ENCODE measurements at regions not wholly inside any gene's neighbourhood (a gene's known extent, or its start where the extent isn't known, plus 50 kb on each side); places are given as distances from the start of the nearest gene placed in this dataset.

DNA sequence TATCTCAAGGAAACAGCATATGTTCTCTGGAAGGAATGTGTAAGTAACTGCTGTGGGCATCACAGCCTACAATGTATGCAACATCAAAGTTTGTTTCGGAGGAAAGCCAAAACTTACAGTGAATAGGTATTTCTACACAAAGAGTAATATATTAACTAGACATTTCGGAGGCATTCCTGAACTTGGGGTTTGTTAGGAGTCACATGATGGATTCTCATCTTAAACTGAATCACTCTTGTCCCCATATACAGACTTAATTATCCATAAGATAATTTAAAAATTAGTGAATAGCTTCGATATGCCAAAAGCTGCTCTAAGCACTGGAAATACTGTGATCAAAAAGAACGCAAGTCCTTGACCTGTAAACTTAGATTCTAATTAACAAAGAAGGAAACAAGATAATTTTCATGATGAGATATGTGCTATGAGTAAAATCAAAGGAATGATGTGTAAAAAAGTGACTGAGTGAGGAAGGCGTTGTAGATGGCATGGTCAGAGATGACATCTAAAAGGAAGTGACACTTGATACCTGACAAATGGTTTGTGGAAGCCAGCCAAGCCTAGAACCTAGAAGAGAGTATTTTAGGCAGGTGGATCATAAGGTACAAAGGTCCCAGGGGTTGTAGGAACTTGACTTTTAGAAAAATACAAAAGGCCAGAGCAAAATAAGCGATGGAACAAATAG is 273.1 kb downstream of the MRPL39 start:
- no peak for TF ChIP-seq CTCF (IDR thresholded peaks at IDR 0.05; ENCODE audit: borderline replicate concordance)
- Histone ChIP-seq H3K27ac (replicated peaks) (no peak overlapping the region), H3K27me3 (ENCODE audit: low read depth) (no peaks in the 10 kb centered on the region), H3K36me3 (no peaks in the 10 kb centered on the region), H3K4me3 (no peak overlapping the region), H3K9me3 (replicated peaks) (no peaks in the 10 kb centered on the region), H3K4me1 (no peaks in the 10 kb centered on the region)
- no peak for DNase-seq
- intact Hi-C loops (cut with micrococcal nuclease) = no loop called here

DNA sequence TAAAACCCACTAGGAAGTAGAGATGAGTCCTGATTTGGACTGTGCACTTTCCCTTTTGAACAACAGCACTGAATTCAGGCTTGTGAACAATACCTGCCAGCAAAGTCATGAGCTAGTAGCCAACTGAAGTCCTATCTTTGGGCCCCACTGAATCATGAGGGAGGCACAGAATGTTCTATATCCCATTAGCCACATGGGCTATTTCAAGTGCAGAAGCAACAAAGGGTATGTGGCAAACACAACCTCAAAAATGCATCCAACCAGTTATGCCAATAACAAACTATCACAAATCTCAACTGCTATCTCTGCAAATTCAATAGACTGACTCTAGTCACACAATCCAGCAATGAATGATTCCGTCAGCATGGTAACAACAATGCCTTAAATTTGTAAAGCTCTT is 276.0 kb downstream of the MRPL39 start:
- H3K36me3 ChIP-seq = no peaks in the 10 kb centered on the region
- no peak overlapping the region for H3K4me3 ChIP-seq
- no peak overlapping the region for H3K27ac ChIP-seq (replicated peaks)
- H3K27me3 ChIP-seq (ENCODE audit: low read depth) = no peaks in the 10 kb centered on the region
- TF ChIP-seq CTCF (IDR thresholded peaks at IDR 0.05; ENCODE audit: borderline replicate concordance) = no peak
- DNase-seq = no peak
- no peaks in the 10 kb centered on the region for H3K9me3 ChIP-seq (replicated peaks)
- intact Hi-C loops (cut with micrococcal nuclease) = no loop called here
- no peaks in the 10 kb centered on the region for H3K4me1 ChIP-seq

DNA sequence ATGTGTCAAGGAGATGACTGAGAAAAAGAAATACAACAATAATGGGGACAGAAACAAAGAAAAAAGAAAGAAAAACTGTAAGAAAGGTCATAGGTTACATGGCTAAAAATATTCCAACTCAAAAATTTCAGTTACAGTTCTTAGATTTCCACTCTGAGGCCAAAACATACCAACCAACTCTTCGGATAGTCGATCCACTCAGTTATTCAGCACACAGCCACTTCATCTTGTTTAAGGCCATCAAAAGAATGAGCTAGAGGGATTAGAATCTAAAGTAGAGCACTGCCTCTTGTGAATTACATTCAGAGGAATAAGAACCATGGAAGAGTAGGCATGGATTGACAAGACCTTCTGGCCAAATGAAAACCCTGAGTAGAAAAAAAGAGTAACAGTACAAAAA is 277.0 kb downstream of the MRPL39 start:
- no peak for DNase-seq
- H3K9me3 ChIP-seq (replicated peaks) = no peaks in the 10 kb centered on the region
- no peaks in the 10 kb centered on the region for H3K4me1 ChIP-seq
- intact Hi-C loops (cut with micrococcal nuclease) = no loop called here
- TF ChIP-seq CTCF (IDR thresholded peaks at IDR 0.05; ENCODE audit: borderline replicate concordance) = no peak
- no peaks in the 10 kb centered on the region for H3K36me3 ChIP-seq
- no peak overlapping the region for H3K4me3 ChIP-seq
- H3K27me3 ChIP-seq (ENCODE audit: low read depth) = no peaks in the 10 kb centered on the region
- H3K27ac ChIP-seq (replicated peaks) = no peak overlapping the region

- Histone ChIP-seq H3K9me3 (replicated peaks) (no peaks in the 10 kb centered on the region), H3K27ac (replicated peaks) (no peak overlapping the region), H3K4me1 (no peaks in the 10 kb centered on the region), H3K27me3 (ENCODE audit: low read depth) (no peaks in the 10 kb centered on the region), H3K36me3 (no peaks in the 10 kb centered on the region), H3K4me3 (no peak overlapping the region)
- DNase-seq = no peak
- no peak for TF ChIP-seq CTCF (IDR thresholded peaks at IDR 0.05; ENCODE audit: borderline replicate concordance)
- intact Hi-C loops (cut with micrococcal nuclease) = no loop called here
Measured at GRCh38 chr21:25329227-25329825, 278.0 kb downstream of the MRPL39 start.

GRCh38 chr21:25328736-25329135 is 278.5 kb downstream of the MRPL39 start:
- Histone ChIP-seq H3K27ac (replicated peaks) (no peak overlapping the region), H3K27me3 (ENCODE audit: low read depth) (no peaks in the 10 kb centered on the region), H3K9me3 (replicated peaks) (no peaks in the 10 kb centered on the region), H3K36me3 (no peaks in the 10 kb centered on the region), H3K4me1 (no peaks in the 10 kb centered on the region), H3K4me3 (no peak overlapping the region)
- no peak for DNase-seq
- intact Hi-C loops (cut with micrococcal nuclease) = no loop called here
- no peak for TF ChIP-seq CTCF (IDR thresholded peaks at IDR 0.05; ENCODE audit: borderline replicate concordance)

Data from left ventricle myocardium inferior (tissue), 1 donor.